ENCODE measurements at regions not wholly inside any gene's neighbourhood (a gene's known extent, or its start where the extent isn't known, plus 50 kb on each side); places are given as distances from the start of the nearest gene placed in this dataset.
A peak's percentile ranks its signal among the peaks of the same experiment; 100 is the strongest.

GRCh38 chr5:159385536-159385935, 55.2 kb upstream of the IL12B start:
- DNase-seq (ENCODE audit: low read depth in 2 of 2) = no peak

- no peak for DNase-seq (ENCODE audit: low read depth in 2 of 2)
Observed at GRCh38 chr5:159386028-159386711, 55.9 kb upstream of the IL12B start.

- DNase-seq (ENCODE audit: low read depth in 2 of 2) = no peak
Observed at GRCh38 chr5:159392871-159393270, 62.6 kb upstream of the IL12B start.

- no peak for DNase-seq (ENCODE audit: low read depth in 2 of 2)
Observed at GRCh38 chr5:159393854-159394274, 63.6 kb upstream of the IL12B start.

GRCh38 chr5:159395202-159395601, 64.9 kb upstream of the IL12B start:
- no peak for DNase-seq (ENCODE audit: low read depth in 2 of 2)

GRCh38 chr5:159398936-159399335, 68.6 kb upstream of the IL12B start:
- no peak for DNase-seq (ENCODE audit: low read depth in 2 of 2)

GRCh38 chr5:159400476-159400875, 70.2 kb upstream of the IL12B start:
- DNase-seq (ENCODE audit: low read depth in 2 of 2) = no peak

GRCh38 chr5:159402311-159402710, 72.0 kb upstream of the IL12B start:
- no peak for DNase-seq (ENCODE audit: low read depth in 2 of 2)

GRCh38 chr5:159402856-159403255, 72.6 kb upstream of the IL12B start:
- DNase-seq (ENCODE audit: low read depth in 2 of 2) = no peak

GRCh38 chr5:159403906-159404681, 73.8 kb upstream of the IL12B start:
- peak in 1 of 2 donors; percentile 14 for DNase-seq (ENCODE audit: low read depth in 2 of 2)

GRCh38 chr5:159405611-159406031, 75.3 kb upstream of the IL12B start:
- no peak for DNase-seq (ENCODE audit: low read depth in 2 of 2)

GRCh38 chr5:159406571-159406970, 76.3 kb upstream of the IL12B start:
- DNase-seq (ENCODE audit: low read depth in 2 of 2) = no peak

- DNase-seq (ENCODE audit: low read depth in 2 of 2) = no peak
Observed at GRCh38 chr5:159409801-159410200, 79.5 kb upstream of the IL12B start.

GRCh38 chr5:159410480-159410879, 80.2 kb upstream of the IL12B start:
- DNase-seq (ENCODE audit: low read depth in 2 of 2) = no peak

GRCh38 chr5:159411115-159411514, 80.8 kb upstream of the IL12B start:
- DNase-seq (ENCODE audit: low read depth in 2 of 2) = no peak

GRCh38 chr5:159412284-159413046, 82.2 kb upstream of the IL12B start:
- no peak for DNase-seq (ENCODE audit: low read depth in 2 of 2)

- no peak for DNase-seq (ENCODE audit: low read depth in 2 of 2)
Observed at GRCh38 chr5:159414021-159414420, 83.7 kb upstream of the IL12B start.

GRCh38 chr5:159415301-159415937, 85.1 kb upstream of the IL12B start:
- no peak for DNase-seq (ENCODE audit: low read depth in 2 of 2)

- DNase-seq (ENCODE audit: low read depth in 2 of 2) = no peak
Observed at GRCh38 chr5:159416438-159416837, 86.2 kb upstream of the IL12B start.

- DNase-seq (ENCODE audit: low read depth in 2 of 2) = no peak
Observed at GRCh38 chr5:159417170-159417569, 86.9 kb upstream of the IL12B start.

- no peak for DNase-seq (ENCODE audit: low read depth in 2 of 2)
Observed at GRCh38 chr5:159419576-159419975, 89.3 kb upstream of the IL12B start.

- DNase-seq (ENCODE audit: low read depth in 2 of 2) = no peak
Observed at GRCh38 chr5:159420940-159421339, 90.7 kb upstream of the IL12B start.
